HG02840 (cell line): ENCODE measurements at regions not wholly inside any gene's neighbourhood (a gene's known extent, or its start where the extent isn't known, plus 50 kb on each side); places are given as distances from the start of the nearest gene placed in this dataset.
"Not testable (repeated sequence)": the region's sequence is repeated elsewhere in the genome, so short reads cannot be mapped to it uniquely, and the experiment has no call there.

Source experiments
- ATAC-seq: cut with Tn5 transposase; IDR thresholded peaks from one replicate; pipeline ENCODE4 v1.9.1; 2021; ENCODE audit warnings: mild to moderate bottlenecking, moderate library complexity, moderate number of reproducible peaks; ENCODE audit not compliant: unreplicated experiment, low FRiP score

- no peak for ATAC-seq
Measured at GRCh38 chr1:181951213-181951612, 110.3 kb downstream of the ZNF648 start.

- ATAC-seq = no peak
Measured at GRCh38 chr1:181949500-181949899, 112.0 kb downstream of the ZNF648 start.

DNA sequence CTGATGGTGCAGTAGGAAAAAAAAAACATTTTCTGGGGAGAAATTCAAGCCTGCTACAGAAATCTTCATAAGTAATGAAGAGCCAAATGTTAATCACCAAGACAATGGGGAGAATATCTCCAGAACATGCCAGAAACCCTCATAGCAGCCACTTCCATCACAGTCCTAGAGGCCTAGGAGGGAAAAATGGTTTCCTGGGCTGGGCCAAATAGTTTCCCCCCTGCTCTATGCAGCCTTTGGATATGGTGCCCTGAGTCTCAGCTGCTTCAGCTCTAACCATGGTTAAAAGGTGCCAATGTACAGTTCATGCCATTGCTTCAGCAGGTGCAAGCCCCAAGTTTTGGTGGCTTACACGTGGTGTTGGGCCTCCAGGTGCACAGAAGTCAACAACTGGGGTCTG, 113.1 kb downstream of the ZNF648 start:
- ATAC-seq = no peak

GRCh38 chr1:181947441-181947840, 114.1 kb downstream of the ZNF648 start:
- no peak for ATAC-seq

DNA sequence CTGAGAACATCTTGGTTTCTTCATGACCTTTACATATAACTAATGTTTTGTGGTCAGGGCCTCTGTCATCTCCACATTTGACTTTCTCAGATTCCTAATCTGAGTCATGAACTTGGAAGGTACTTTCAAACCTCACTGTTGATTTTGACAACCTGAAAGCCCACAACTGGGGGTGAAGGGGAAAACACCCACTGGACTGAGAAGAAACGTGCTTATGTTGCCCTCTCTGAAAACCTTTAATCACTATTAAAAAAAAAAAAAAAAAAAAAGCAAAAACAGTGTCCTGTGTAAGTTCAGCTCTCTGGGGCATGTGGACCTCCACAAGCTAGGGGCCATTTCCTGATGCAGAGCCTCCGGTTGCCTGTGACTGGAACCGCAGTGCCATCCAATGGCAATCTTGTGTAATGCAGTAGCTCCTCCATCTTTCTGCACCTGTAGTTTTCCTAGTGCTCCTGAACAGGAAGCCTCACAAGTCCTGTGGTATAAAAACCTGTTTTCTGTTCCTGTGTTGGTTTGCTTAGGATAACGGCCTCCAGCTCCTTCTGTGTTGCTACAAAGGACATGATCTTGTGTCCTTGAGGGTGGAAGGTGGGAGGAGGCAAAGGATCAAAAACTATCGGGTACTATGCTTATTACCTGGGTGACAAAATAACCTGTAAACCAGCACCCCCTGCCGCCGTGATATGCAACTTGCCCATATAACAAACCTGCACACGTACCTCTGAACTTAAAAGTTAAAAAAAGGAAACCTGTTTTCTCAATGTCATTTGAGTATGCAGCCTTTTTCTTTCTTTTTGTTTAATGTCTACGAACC, 124.5 kb downstream of the ZNF648 start:
- ATAC-seq = peak; percentile 86

GRCh38 chr1:181936269-181936668, 125.2 kb downstream of the ZNF648 start:
- peak; percentile 35 for ATAC-seq

DNA sequence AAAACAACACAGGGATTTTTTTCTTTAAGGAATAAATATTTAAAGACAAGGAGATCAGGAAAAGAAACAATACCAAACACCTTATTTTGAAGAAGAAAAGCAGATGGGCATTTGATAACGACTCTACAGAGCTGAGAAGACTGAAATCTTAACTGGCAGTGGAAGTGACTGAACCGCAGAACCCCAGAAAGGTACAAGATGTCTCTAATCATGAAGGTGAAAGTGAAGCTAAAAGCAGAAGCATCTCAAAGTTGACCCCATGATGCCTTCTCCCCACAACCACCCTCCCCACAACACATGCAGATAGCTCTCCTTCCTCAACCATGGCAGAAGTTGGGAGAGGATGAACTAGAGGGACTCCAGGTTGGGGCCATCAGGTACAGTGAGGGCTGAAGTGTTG, 129.6 kb downstream of the ZNF648 start:
- no peak for ATAC-seq

DNA sequence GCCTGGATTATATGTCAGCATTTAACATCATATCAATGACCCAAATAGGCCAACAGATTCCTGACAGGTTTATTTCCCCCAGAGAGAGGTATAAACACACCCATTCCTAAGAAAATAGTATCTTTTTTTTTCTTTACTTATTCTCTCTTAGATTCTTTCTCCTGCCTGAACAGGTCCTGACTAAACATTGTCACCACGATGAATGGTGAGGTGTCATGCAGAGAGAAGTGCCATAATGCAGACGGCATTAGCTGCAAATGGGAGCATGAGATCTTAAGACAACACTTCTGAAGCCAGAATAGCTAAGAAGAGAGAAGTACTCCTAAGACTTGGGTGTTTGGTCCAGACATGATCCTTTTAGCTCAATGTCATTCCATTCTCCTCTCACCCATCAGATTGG, 131.3 kb downstream of the ZNF648 start:
- no peak for ATAC-seq

GRCh38 chr1:181926697-181927096, 134.8 kb downstream of the ZNF648 start:
- ATAC-seq = no peak

- ATAC-seq = not testable (repeated sequence)
Measured at GRCh38 chr1:181924034-181924433, 137.5 kb downstream of the ZNF648 start.

DNA sequence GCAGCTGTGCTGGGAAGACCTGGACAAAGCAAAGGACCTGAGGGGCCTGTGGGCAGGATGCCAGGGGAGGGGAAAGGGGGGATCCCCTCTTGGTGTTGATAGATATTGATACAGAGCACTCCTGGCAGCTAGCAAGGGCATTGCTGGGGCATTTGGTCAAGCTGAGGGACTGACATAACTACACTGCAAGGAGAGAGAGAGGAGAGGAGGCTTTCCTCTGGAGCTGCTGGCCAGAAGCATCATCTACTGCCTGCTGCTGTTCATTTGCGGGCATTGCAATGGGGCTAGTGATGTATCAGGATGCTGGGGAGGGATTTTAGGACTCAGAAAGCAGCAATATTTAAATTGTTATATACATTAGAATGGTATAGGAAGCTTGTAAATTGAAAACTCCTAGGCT, 142.0 kb downstream of the ZNF648 start:
- no peak for ATAC-seq

GRCh38 chr1:181918880-181919525, 142.5 kb downstream of the ZNF648 start:
- ATAC-seq = no peak

DNA sequence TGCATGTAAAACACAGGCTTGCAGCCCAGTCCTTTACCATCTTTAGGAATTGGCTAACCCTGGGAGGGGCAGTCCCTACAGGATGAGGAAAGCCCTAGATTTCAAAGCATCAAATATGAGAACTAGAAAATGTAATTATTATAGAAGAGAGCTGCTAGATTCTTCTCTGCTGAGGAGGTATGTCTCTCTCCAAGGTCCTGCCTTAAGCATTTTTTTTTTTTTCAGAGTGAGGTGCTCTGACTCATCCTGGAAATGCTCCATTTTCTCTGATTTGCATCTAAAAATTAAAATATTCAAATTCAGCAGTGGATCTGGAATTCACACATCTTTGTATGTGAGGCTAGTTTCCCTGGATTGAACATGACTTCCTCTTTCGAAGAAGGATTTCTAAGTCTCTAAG, 149.8 kb downstream of the ZNF648 start:
- no peak for ATAC-seq

DNA sequence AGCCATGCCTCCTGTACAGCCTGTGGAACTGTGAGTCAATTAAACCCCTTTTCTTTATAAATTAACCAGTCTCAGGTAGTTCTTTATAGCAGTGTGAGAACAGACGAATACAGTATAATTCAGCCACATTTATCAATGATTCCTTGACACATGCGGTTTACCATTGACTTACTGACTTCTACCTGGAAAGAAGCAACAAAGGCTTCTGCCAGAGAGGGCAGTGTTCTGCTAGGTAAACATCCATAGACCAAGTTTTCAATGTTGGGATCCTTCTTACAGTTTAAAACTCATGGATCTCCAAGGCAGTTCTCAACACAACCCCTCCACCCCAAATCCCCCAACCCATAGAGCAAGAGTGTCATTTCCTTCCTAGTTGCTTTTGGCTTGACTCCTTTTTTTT, 150.6 kb downstream of the ZNF648 start:
- no peak for ATAC-seq

- ATAC-seq = no peak
Measured at GRCh38 chr1:181909010-181909409, 152.5 kb downstream of the ZNF648 start.

- no peak for ATAC-seq
Measured at GRCh38 chr1:181906631-181907030, 154.9 kb downstream of the ZNF648 start.

DNA sequence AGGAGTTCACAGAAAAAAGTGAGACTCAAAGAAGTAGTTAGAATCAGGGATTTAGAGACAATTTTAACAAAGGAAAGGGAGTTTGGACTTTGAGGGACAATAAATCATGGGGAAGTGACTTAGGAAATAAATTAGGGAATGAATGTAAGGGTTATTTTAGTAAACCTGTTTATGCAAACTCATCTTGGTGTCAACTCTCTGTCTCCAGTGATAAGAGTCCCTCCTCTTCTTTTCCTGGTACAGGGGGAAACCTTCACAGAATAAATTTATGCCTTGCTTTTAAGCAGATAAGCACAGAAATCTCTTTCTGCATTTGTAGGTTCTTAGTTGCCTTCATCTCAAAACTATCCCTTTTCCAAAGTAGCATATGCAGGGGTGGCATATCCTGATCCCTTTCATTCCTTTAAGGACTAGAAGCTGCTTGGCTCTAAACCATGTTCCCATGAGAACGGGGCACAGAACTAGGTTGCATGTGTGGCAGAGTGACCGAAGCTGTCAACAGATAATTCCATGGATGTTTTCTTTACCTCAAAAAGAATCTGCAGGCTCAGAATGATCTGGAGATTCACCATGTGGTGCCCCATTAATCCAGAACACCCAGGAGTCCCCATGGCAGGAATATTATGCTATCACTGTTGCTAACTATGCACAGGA, 155.4 kb downstream of the ZNF648 start:
- no peak for ATAC-seq

DNA sequence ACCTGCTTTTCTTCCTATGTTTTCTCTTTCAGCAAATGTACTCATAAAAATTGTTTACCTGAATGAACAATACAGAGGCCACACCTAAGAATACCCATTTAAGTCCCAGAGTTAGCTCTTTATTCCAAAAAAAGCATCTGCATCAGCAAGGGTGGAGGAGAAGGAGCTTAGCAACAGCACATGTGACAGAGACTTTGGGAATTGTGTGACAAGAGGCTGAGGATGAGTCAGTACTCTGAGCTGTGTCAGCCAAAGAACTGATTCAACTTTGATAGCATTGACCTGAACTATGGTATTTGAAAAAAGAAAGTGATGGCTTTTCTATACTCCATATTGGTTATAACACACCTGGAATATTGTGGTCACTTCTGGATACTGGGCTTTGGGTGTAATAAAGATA, 162.7 kb downstream of the ZNF648 start:
- no peak for ATAC-seq

- no peak for ATAC-seq
Measured at GRCh38 chr1:181896824-181897223, 164.7 kb downstream of the ZNF648 start.

GRCh38 chr1:181894439-181894859, 167.1 kb downstream of the ZNF648 start:
- no peak for ATAC-seq

GRCh38 chr1:181893937-181894336, 167.6 kb downstream of the ZNF648 start:
- no peak for ATAC-seq
